Fibroblast of lung (primary cell): ENCODE measurements at regions not wholly inside any gene's neighbourhood (a gene's known extent, or its start where the extent isn't known, plus 50 kb on each side); places are given as distances from the start of the nearest gene placed in this dataset.

Experiments used
- DNase-seq, 2 donors: peaks; one replicate each; pipeline versions ENCODE4 v3.0.0 to v3.0.0-alpha.2; 2010; ENCODE audit warnings: low read depth in 2 of 2
- H2AFZ ChIP-seq: 2 replicates; pipeline ENCODE4 v1.5.1; 2012; ENCODE audit warnings: low read length, control low read depth, inconsistent platforms
- H3K27ac ChIP-seq: 2 replicates; pipeline ENCODE4 v1.5.1; 2011; ENCODE audit warnings: low read length, control low read depth; ENCODE audit not compliant: insufficient read depth
- H3K27me3 ChIP-seq: 2 replicates; pipeline ENCODE4 v1.5.1; 2011; ENCODE audit warnings: mild to moderate bottlenecking, low read length; ENCODE audit not compliant: control insufficient read depth, insufficient read depth
- H3K36me3 ChIP-seq: 2 replicates; pipeline ENCODE4 v1.5.1; 2011; ENCODE audit warnings: low read length; ENCODE audit not compliant: control insufficient read depth, insufficient read depth
- H3K4me1 ChIP-seq: 2 replicates; pipeline ENCODE4 v1.5.1; 2011; ENCODE audit warnings: low read length; ENCODE audit not compliant: control insufficient read depth, insufficient read depth; ENCODE audit errors: extremely low read depth
- H3K4me2 ChIP-seq: 2 replicates; pipeline ENCODE4 v1.5.1; 2011; ENCODE audit warnings: low read length, control low read depth; ENCODE audit not compliant: insufficient read depth; ENCODE audit errors: extremely low read depth
- H3K4me3 ChIP-seq, 4 experiments: fragments of 200-600 bp in 1 of 4; sonication (generic) in 1 of 4; replicated peaks in 1 of 4; 2 replicates each; pipeline ENCODE4 v1.5.1; 2011 to 2016; ENCODE audit warnings: low read length in 4 of 4, low read depth in 3 of 4, mild to moderate bottlenecking in 3 of 4, control low read depth in 2 of 4, inconsistent platforms in 1 of 4, mixed read lengths in 1 of 4; ENCODE audit not compliant: insufficient read depth in 1 of 4; ENCODE audit errors: control extremely low read depth in 1 of 4
- H3K79me2 ChIP-seq: 2 replicates; pipeline ENCODE4 v1.5.1; 2012; ENCODE audit warnings: mild to moderate bottlenecking, low read length, inconsistent platforms; ENCODE audit not compliant: control insufficient read depth, insufficient read depth
- H3K9ac ChIP-seq: 2 replicates; pipeline ENCODE4 v1.5.1; 2011; ENCODE audit warnings: mild to moderate bottlenecking, low read length, control low read depth; ENCODE audit not compliant: insufficient read depth
- H3K9me3 ChIP-seq: 2 replicates; pipeline ENCODE4 v1.5.1; 2012; ENCODE audit warnings: low read depth, low read length; ENCODE audit not compliant: control insufficient read depth, insufficient read depth
- H4K20me1 ChIP-seq: 2 replicates; pipeline ENCODE4 v1.5.1; 2011; ENCODE audit warnings: low read length; ENCODE audit not compliant: control insufficient read depth, insufficient read depth; ENCODE audit errors: extremely low read depth
- CTCF ChIP-seq, 2 donors: IDR thresholded peaks in 1 of 2; conservative IDR thresholded peaks in 1 of 2; 1 replicate in 1 of 2; 2 replicates in 1 of 2; pipeline ENCODE4 v1.5.1; 2011 to 2012; ENCODE audit warnings: low read length in 2 of 2, control low read depth in 1 of 2, inconsistent platforms in 1 of 2, low read depth in 1 of 2, mild to moderate bottlenecking in 1 of 2
- EZH2 ChIP-seq: IDR thresholded peaks from 2 replicates; pipeline ENCODE4 v1.5.1; 2012; ENCODE audit warnings: low read length, control low read depth, mild to moderate bottlenecking; ENCODE audit errors: missing control alignments

GRCh38 chr5:175001876-175002645 lies 277.7 kb downstream of the MSX2 start:
- no peak overlapping the region for H3K4me2 ChIP-seq
- H3K27me3 ChIP-seq, result no peaks in the 10 kb centered on the region
- H3K4me1 ChIP-seq, result no peaks in the 10 kb centered on the region
- H3K27ac ChIP-seq, result no peak overlapping the region
- no peaks in the 10 kb centered on the region for H4K20me1 ChIP-seq
- H3K4me3 ChIP-seq, result no peak overlapping the region
- no peak overlapping the region for H2AFZ ChIP-seq
- H3K79me2 ChIP-seq, result no peaks in the 10 kb centered on the region
- H3K36me3 ChIP-seq, result no peaks in the 10 kb centered on the region
- TF ChIP-seq EZH2, result no peak
- TF ChIP-seq CTCF (conservative IDR thresholded peaks at IDR 0.05 in 1 of 2, IDR thresholded peaks at IDR 0.05 in 1 of 2; ENCODE audit: low read depth in 1 of 2, low read length in 2 of 2), result no peak
- DNase-seq, result no peak
- no peak overlapping the region for H3K9ac ChIP-seq
- no peaks in the 10 kb centered on the region for H3K9me3 ChIP-seq

- no peak for DNase-seq
- Histone ChIP-seq H3K36me3 (no peaks in the 10 kb centered on the region), H3K9me3 (no peaks in the 10 kb centered on the region), H2AFZ (no peak overlapping the region), H3K4me2 (no peak overlapping the region), H3K4me3 (no peak overlapping the region), H3K79me2 (no peaks in the 10 kb centered on the region), H3K27me3 (no peaks in the 10 kb centered on the region), H3K27ac (no peak overlapping the region), H3K9ac (no peak overlapping the region), H4K20me1 (no peaks in the 10 kb centered on the region), H3K4me1 (no peaks in the 10 kb centered on the region)
- TF ChIP-seq EZH2, result no peak
- no peak for TF ChIP-seq CTCF (conservative IDR thresholded peaks at IDR 0.05 in 1 of 2, IDR thresholded peaks at IDR 0.05 in 1 of 2; ENCODE audit: low read depth in 1 of 2, low read length in 2 of 2)
Observed at GRCh38 chr5:175001311-175001710, 276.9 kb downstream of the MSX2 start.

GRCh38 chr5:174999581-174999980 lies 275.2 kb downstream of the MSX2 start:
- no peaks in the 10 kb centered on the region for H3K79me2 ChIP-seq
- no peak overlapping the region for H2AFZ ChIP-seq
- H3K4me2 ChIP-seq, result no peak overlapping the region
- no peak for DNase-seq
- H3K27me3 ChIP-seq, result no peaks in the 10 kb centered on the region
- no peak for TF ChIP-seq EZH2
- no peak for TF ChIP-seq CTCF (conservative IDR thresholded peaks at IDR 0.05 in 1 of 2, IDR thresholded peaks at IDR 0.05 in 1 of 2; ENCODE audit: low read depth in 1 of 2, low read length in 2 of 2)
- H4K20me1 ChIP-seq, result no peaks in the 10 kb centered on the region
- H3K27ac ChIP-seq, result no peak overlapping the region
- no peaks in the 10 kb centered on the region for H3K36me3 ChIP-seq
- no peaks in the 10 kb centered on the region for H3K9me3 ChIP-seq
- no peak overlapping the region for H3K4me3 ChIP-seq
- no peaks in the 10 kb centered on the region for H3K4me1 ChIP-seq
- H3K9ac ChIP-seq, result no peak overlapping the region
